Activated CD4-positive, alpha-beta T cell treated with anti-CD3 and anti-CD28 coated beads for 36 hours (primary cell): ENCODE measurements at regions not wholly inside any gene's neighbourhood (a gene's known extent, or its start where the extent isn't known, plus 50 kb on each side); places are given as distances from the start of the nearest gene placed in this dataset.
A peak's percentile ranks its signal among the peaks of the same experiment; 100 is the strongest.

ENCODE experiments used
- ATAC-seq: fragments of 200-7000 bp; cut with Tn5 transposase; one replicate; pipeline ENCODE4 v1.10.0; 2021; ENCODE audit warnings: mild to moderate bottlenecking, moderate library complexity
- CTCF ChIA-PET: fragments of 350-600 bp; sonication (Branson Sonifier 250); formaldehyde crosslinking; loops from one replicate; lab custom pipeline; 2021; ENCODE audit warnings: antibody characterized with exemption; lab: Charles Lee
- POLR2A ChIA-PET: fragments of 350-600 bp; sonication (Branson Sonifier 250); formaldehyde crosslinking; loops from one replicate; lab custom pipeline; 2021; ENCODE audit warnings: antibody characterized with exemption, inconsistent platforms; lab: Charles Lee
- DNase-seq: peaks from one replicate; pipeline ENCODE4 v3.0.0-alpha.2; 2020
- H3K27ac Mint-ChIP-seq: one replicate; pipeline ENCODE4 v1.8.0; 2021; ENCODE audit warnings: mixed read lengths
- H3K27me3 Mint-ChIP-seq: one replicate; pipeline ENCODE4 v1.8.0; 2021; ENCODE audit warnings: mixed read lengths
- H3K36me3 Mint-ChIP-seq: one replicate; pipeline ENCODE4 v1.8.0; 2021; ENCODE audit warnings: low read depth, mixed read lengths
- H3K4me1 Mint-ChIP-seq: one replicate; pipeline ENCODE4 v1.8.0; 2021; ENCODE audit warnings: mixed read lengths
- H3K4me3 Mint-ChIP-seq: one replicate; pipeline ENCODE4 v1.8.0; 2021; ENCODE audit warnings: mild to moderate bottlenecking, moderate library complexity, mixed read lengths
- H3K9me3 Mint-ChIP-seq: one replicate; pipeline ENCODE4 v1.8.0; 2021; ENCODE audit warnings: low read depth, mixed read lengths
- intact Hi-C, 2 experiments: fragments of 100-400 bp; cut with DNase I in 1 of 2; cut with micrococcal nuclease in 1 of 2; formaldehyde crosslinking; loops; one replicate each; pipeline versions ENCODE4 v1.14.2 to v1.15.1; 2022 to 2024; cut with DNase I, micrococcal nuclease

DNA sequence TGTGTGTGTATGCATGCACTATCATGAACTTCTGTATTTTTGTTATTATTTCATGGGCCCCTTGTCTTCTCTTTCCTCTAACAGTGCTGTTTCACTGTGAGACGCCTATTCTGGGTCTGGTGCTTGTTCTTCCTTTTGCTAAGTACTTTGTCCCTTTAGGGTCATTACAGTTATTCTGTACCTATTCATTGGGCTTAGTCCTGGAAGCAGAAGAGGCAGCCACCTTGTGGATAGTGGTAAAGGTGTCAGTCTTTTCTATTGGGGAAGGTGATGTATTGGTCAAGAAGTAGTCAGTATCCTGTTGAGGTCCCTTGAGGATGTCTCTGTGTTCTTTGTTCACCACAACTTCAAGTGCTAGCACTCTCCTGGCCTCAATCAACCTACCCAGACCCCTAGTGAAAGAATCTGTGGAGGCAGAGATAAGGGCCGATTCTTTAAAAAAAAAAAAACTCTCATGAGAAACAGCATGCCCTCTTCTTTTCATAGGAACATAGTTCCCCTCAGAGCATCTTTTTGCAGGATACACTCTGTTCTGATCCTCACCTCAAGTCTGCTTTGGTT is 593.8 kb downstream of the SPRY1 start:
- no peak overlapping the region for H3K27ac Mint-ChIP-seq
- no peak for DNase-seq
- no peak overlapping the region for H3K4me3 Mint-ChIP-seq
- H3K9me3 Mint-ChIP-seq, result no peaks in the 10 kb centered on the region
- H3K36me3 Mint-ChIP-seq, result no peaks in the 10 kb centered on the region
- intact Hi-C loops, result no loop called here
- H3K27me3 Mint-ChIP-seq, result no peaks in the 10 kb centered on the region
- ChIA-PET POLR2A (no interaction called here), CTCF (no interaction called here)
- no peak for ATAC-seq
- H3K4me1 Mint-ChIP-seq, result no peaks in the 10 kb centered on the region

DNA sequence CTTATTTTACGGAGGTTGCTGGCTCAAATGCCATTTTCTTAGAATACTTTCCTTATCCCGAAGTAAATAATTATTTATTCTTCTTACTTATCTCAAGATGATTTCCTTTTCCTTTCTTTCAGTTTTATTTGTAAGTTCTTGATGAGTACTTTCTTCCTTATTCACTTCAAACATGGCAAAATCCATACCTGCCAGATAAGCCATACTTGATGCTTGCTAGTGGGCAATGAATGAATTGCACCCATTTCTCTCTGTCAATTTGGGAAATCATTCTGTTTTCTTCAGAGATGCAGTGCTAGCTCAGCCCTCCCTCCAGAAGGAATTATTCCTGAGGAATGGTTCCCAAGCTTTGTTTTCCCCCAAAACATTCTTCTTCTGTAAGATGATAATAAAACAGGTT is 598.3 kb downstream of the SPRY1 start:
- Mint-ChIP-seq H3K27me3 (no peaks in the 10 kb centered on the region), H3K36me3 (no peaks in the 10 kb centered on the region), H3K27ac (no peak overlapping the region), H3K4me1 (no peaks in the 10 kb centered on the region), H3K4me3 (no peak overlapping the region), H3K9me3 (no peaks in the 10 kb centered on the region)
- ATAC-seq (no peak), DNase-seq (no peak)
- ChIA-PET POLR2A (no interaction called here), CTCF (no interaction called here)
- intact Hi-C loops, result no loop called here

DNA sequence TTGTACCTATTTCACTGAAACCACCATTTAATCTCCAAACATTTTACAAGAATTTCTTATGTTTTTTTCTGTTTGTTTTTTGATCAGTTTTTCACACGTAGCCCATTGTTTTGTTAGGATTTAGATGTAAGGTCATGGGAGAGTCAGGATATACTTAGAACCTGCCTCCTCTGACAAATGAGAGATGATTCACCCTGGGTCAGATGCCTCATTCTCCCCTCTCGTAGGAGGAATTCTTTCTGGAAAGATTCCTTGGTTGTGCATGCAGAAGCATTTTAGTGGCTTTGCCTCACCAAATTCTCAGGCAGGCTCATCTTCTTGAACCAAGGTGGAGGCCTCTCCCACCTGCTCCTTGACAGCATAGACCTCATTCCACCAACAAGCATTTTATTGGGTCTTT is 599.3 kb downstream of the SPRY1 start:
- Mint-ChIP-seq H3K9me3 (no peaks in the 10 kb centered on the region), H3K4me3 (no peak overlapping the region), H3K27ac (no peak overlapping the region), H3K36me3 (no peaks in the 10 kb centered on the region), H3K4me1 (no peaks in the 10 kb centered on the region), H3K27me3 (no peaks in the 10 kb centered on the region)
- ChIA-PET CTCF (no interaction called here), POLR2A (no interaction called here)
- ATAC-seq (no peak), DNase-seq (no peak)
- intact Hi-C loops, result no loop called here

DNA sequence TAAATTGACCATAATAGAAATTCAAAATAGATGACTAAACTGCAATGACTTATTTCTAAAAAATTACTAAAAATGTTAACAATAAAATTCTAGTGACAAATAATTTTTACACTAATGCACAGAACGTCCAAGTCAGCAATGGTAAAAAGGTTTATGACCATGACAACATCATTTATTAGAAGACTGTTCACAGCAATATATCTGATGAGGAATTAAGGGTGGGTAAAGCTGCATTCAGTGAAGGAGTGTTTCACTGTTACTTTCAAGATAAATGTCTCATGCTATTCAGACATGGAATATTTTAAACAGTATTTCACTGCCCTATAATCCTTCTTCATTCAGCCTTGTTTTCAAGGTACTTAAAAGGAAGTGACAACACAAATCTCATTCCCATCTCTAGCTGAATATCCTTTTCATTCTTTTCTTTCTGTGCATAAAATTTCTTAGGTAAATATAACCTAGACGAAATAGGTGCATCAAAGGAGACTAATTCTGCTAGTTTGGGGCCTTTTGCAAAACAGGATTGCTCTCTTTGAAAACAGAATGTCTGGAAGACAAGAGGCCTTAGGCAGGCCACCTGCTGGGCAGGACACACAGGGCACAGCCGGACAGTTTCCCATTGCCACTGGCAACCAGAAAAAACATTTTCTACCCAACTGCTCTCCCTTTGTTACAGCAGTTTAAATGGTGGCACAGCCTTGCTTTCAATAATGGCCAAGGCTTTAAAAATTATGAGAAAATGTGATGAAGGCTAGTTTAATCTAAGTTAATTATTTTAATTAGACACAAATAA is 600.3 kb downstream of the SPRY1 start:
- H3K36me3 Mint-ChIP-seq, result no peaks in the 10 kb centered on the region
- no peaks in the 10 kb centered on the region for H3K27me3 Mint-ChIP-seq
- ChIA-PET POLR2A (no interaction called here), CTCF (no interaction called here)
- no peak for ATAC-seq
- H3K9me3 Mint-ChIP-seq, result no peaks in the 10 kb centered on the region
- H3K4me1 Mint-ChIP-seq, result no peaks in the 10 kb centered on the region
- no peak overlapping the region for H3K27ac Mint-ChIP-seq
- no peak for DNase-seq
- H3K4me3 Mint-ChIP-seq, result no peak overlapping the region
- intact Hi-C loops, result no loop called here

DNA sequence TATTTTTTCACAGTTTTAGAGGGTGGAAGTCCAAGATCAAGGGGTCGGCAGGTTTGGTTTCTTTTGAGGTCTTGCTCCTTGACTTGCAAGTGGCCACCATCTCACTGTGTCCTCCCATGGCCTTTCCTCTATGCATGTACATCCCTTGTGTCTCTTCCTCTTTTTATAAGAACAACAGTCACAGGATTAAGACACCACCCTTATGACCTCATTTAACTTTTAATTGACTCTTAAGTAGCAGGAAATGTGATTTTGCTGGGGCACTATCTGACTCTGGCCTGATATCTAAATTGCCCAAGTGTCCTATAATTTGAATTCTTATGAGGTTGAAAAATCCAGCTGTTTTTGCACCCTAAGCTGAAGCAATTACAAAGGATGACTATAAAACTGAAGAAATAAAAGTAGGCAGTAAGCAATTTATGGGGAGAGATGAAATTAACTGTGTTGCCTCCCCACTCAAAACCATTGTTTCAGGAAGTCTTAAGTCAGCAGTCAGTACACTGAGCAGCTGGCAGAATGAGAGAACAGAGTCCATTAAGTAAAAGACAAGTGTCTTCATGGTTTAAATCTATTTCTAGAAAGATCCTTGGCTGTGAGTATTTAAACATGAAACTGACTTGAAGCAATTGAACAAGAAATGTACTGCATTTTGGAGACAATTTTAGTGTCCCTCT is 601.3 kb downstream of the SPRY1 start:
- H3K27ac Mint-ChIP-seq, result no peak overlapping the region
- H3K4me3 Mint-ChIP-seq, result no peak overlapping the region
- H3K9me3 Mint-ChIP-seq, result no peaks in the 10 kb centered on the region
- CTCF ChIA-PET, result no interaction called here
- no peaks in the 10 kb centered on the region for H3K4me1 Mint-ChIP-seq
- intact Hi-C loops, result no loop called here
- no peaks in the 10 kb centered on the region for H3K27me3 Mint-ChIP-seq
- POLR2A ChIA-PET, result no interaction called here
- no peaks in the 10 kb centered on the region for H3K36me3 Mint-ChIP-seq
- ATAC-seq (no peak), DNase-seq (no peak)

DNA sequence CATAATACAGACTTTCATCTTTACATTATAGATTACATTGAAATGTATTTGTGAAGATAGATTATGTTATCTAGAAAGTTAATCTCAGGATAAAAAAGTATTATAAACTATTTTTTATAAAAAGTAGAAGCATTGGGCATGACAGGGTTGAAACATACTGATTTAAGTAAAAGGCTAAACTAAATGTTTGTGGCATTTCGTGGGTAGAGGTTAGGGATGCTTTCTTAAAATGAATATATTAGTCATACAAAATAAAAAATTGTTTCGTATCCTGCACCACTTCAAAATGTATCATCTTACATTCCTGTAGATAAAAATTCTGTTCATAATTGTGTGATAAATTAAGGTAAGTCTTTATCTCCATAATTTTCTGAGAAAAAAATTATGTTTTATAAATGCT is 603.6 kb downstream of the SPRY1 start:
- H3K36me3 Mint-ChIP-seq, result no peaks in the 10 kb centered on the region
- H3K27me3 Mint-ChIP-seq, result no peaks in the 10 kb centered on the region
- no peak overlapping the region for H3K4me3 Mint-ChIP-seq
- ChIA-PET POLR2A (no interaction called here), CTCF (no interaction called here)
- no peaks in the 10 kb centered on the region for H3K9me3 Mint-ChIP-seq
- intact Hi-C loops, result no loop called here
- no peak for ATAC-seq
- DNase-seq, result no peak
- H3K27ac Mint-ChIP-seq, result no peak overlapping the region
- no peaks in the 10 kb centered on the region for H3K4me1 Mint-ChIP-seq

DNA sequence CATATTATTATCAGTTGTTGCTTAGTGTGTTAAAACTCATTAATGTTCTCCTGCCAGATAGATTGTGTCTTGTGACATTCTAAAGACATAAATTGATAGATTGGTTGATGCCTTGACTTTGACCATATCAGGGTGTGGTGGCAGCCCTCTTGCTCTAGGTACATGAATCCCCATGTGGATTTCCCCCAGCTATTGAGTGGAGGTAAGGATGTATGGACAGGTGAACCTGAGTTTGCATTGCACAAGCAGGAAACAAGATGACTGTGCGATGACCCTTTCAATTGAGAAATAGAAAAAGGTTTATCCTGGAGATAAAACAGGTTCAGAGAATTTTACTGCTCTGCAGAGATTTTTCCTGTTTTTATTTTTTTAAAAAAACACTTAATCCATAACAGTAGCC is 619.2 kb downstream of the SPRY1 start:
- H3K27ac Mint-ChIP-seq, result no peak overlapping the region
- POLR2A ChIA-PET, result no interaction called here
- no peak overlapping the region for H3K4me3 Mint-ChIP-seq
- intact Hi-C loops, result no loop called here
- ATAC-seq (no peak), DNase-seq (no peak)
- peaks cover 8% of the 10 kb centered on the region for H3K4me1 Mint-ChIP-seq
- H3K27me3 Mint-ChIP-seq, result no peaks in the 10 kb centered on the region
- CTCF ChIA-PET, result no interaction called here
- H3K36me3 Mint-ChIP-seq, result no peaks in the 10 kb centered on the region
- H3K9me3 Mint-ChIP-seq, result no peaks in the 10 kb centered on the region

DNA sequence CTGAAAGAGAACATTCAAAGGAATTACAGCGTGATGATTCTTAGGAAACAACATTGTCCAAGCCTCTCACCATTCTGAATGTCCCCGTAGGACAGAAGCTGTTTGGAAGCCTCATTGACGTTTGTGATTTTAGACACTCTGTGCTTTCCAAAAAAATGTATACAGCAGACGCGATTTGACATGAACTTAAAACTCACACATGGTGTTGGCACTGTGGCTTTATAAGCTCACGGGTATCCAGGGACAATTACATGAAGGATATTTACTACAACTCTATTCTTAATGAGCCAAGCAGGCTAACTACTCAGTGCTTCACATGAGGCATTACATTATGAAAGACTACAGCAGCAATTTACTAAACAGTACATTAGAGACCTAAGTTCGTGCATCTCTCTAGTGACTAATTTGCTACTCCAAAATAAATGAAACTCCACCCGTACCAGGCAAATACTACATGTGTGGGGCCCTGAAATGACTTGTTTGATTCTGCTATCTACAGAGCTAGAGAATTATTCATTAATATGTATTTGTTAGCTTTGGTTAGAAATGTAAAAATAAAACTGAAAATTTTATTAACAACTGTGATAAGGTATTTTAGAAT is 620.7 kb downstream of the SPRY1 start:
- Mint-ChIP-seq H3K9me3 (no peaks in the 10 kb centered on the region), H3K4me3 (no peak overlapping the region), H3K27ac (no peak overlapping the region), H3K36me3 (no peaks in the 10 kb centered on the region), H3K4me1 (peaks cover 8% of the 10 kb centered on the region), H3K27me3 (no peaks in the 10 kb centered on the region)
- ATAC-seq (no peak), DNase-seq (no peak)
- ChIA-PET POLR2A (interaction anchor here (0.6 kb wide), 1 partner anchor 32 kb away, joined by 4 read pairs; no protein-coding TSS in a partner anchor), CTCF (no interaction called here)
- intact Hi-C loops, result no loop called here

DNA sequence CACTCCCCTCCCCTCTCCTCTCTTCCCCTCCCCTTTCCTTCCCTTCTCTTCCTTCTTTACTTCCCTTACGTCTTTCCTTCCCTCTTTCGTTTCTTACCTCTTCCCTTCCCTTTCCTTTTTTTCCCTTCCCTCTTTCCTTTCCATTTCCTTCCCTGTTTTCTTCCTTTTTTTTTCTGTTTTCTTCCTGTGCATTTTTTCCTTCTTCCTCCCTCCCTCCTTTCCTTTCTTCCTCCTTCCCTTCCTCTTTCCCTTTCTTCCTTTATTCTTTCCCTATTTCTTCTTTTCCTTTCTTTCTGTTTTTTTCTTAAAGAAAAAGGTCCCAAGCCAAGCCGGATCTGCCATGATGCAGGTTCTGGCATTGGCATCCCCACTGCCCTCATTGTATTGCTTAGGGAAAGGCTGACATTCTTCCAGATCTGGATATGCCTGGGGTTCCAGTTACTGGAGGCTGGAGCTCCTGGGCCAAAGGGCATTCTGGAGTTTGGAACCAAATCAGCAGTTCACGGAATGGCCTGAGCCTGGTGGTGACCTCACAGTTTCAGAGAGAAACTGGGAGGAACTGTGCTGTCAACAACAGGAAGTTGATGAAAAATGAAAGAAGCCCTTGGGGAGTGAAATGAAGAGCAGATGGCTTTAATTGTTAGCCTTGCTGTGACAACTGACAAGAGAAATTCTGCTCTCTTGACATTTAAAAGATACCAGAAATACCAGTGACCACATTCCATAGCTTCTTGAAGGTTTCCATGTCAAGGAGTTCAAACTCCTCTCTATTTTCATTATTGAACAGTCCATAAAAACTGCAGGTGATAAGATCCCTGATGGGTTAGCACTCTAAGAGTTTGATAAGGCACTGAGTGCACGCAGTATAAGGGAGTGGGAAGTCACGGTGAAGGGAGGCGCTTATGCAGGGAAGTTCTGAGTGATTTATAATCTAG is 622.1 kb downstream of the SPRY1 start:
- no peaks in the 10 kb centered on the region for H3K27me3 Mint-ChIP-seq
- H3K27ac Mint-ChIP-seq, result peak overlapping the region; percentile 5
- no peak overlapping the region for H3K4me3 Mint-ChIP-seq
- H3K36me3 Mint-ChIP-seq, result no peaks in the 10 kb centered on the region
- peaks cover 8% of the 10 kb centered on the region for H3K4me1 Mint-ChIP-seq
- ChIA-PET POLR2A (no interaction called here), CTCF (no interaction called here)
- H3K9me3 Mint-ChIP-seq, result no peaks in the 10 kb centered on the region
- ATAC-seq (peak; percentile 89), DNase-seq (peak; percentile 16)
- intact Hi-C loops, result no loop called here

DNA sequence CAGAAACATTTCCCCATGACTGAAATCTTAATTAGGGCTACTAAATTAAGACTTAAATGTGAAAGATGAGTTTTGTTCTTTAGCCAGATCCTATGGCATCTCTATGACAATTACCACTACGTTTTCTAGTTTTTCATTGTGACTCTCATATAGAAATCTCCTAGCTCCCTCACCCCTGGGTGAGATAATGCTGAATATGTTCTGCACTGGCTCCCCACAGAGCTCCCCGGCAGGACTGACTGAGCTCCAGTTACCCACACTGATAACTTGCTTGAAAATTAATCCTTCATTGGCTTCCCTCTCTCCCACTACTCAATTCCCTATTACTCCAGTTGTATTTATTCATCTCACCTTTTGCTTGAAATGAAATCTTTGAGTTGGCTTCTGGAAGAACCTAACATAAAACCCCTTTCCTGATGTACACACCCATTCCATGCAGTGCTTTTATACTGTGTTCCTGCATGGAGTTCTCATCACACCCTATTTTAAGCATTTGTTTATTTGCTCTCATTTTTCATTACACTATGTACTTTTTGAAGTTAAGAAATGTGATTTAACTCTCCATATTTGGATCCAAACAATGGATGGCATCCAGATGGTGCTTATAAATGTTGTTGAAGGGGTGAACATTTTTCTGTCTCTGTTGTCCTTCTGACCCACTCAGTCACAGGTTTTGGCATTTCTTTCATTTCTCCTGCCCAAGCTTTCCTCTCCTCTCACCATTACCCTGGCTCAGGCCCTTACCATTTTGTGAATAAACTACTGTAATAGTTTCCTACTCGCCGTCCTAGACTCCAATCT is 623.4 kb downstream of the SPRY1 start:
- POLR2A ChIA-PET, result no interaction called here
- Mint-ChIP-seq H3K27ac (no peak overlapping the region), H3K4me1 (peaks cover 8% of the 10 kb centered on the region), H3K9me3 (no peaks in the 10 kb centered on the region), H3K27me3 (no peaks in the 10 kb centered on the region), H3K4me3 (no peak overlapping the region), H3K36me3 (no peaks in the 10 kb centered on the region)
- intact Hi-C loops, result no loop called here
- DNase-seq, result no peak
- no peak for ATAC-seq
- CTCF ChIA-PET, result no interaction called here

DNA sequence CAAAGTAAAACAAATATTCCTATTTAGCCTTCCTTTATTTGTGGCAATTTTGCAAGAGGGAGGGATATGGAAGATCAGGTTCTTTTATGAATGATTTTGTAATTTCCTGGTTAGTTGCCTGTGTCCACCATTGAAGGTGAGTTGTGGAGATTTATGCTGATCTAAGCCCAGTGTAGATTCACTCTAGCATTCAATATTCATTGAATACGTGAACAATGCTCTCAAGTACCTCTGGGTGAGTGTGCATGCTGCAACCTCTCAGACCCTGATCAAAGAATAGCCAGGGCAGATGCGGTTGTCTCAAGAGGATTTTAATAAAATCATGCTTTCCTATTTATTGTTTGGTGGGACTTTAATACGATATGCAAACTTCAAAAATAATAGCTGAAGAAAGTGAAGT is 628.4 kb downstream of the SPRY1 start:
- Mint-ChIP-seq H3K9me3 (no peaks in the 10 kb centered on the region), H3K36me3 (no peaks in the 10 kb centered on the region), H3K4me1 (no peaks in the 10 kb centered on the region), H3K4me3 (no peak overlapping the region), H3K27ac (no peak overlapping the region), H3K27me3 (no peaks in the 10 kb centered on the region)
- CTCF ChIA-PET, result no interaction called here
- no peak for DNase-seq
- intact Hi-C loops, result no loop called here
- POLR2A ChIA-PET, result no interaction called here
- no peak for ATAC-seq
